ENCODE measurements at regions not wholly inside any gene's neighbourhood (a gene's known extent, or its start where the extent isn't known, plus 50 kb on each side); places are given as distances from the start of the nearest gene placed in this dataset.
"Not testable (repeated sequence)": the region's sequence is repeated elsewhere in the genome, so short reads cannot be mapped to it uniquely, and the experiment has no call there.

DNA sequence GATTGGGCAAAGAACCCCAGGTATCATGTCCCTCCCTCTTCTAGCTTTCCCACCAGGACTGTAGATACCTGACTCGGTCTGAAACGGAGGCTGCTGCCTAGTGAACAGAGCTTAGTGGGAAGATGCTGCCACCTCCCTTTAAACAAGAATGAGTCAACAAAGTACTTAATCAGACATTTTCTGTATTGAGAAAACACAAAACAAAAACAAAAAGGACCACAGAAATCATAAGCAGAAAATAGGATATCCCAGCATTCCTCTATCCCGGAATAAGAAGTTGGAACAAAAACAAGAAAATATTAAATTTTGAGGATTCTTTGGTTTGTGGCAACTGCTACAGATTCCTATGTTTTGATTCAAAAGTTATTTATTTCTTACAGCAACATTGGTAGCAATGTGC lies 51.7 kb upstream of the COL8A1 start:
- DNase-seq = no peak

GRCh38 chr3:99579965-99580364 lies 58.4 kb upstream of the COL8A1 start:
- no peak for DNase-seq

GRCh38 chr3:99579246-99579645 lies 59.1 kb upstream of the COL8A1 start:
- DNase-seq = peak; percentile 41

DNA sequence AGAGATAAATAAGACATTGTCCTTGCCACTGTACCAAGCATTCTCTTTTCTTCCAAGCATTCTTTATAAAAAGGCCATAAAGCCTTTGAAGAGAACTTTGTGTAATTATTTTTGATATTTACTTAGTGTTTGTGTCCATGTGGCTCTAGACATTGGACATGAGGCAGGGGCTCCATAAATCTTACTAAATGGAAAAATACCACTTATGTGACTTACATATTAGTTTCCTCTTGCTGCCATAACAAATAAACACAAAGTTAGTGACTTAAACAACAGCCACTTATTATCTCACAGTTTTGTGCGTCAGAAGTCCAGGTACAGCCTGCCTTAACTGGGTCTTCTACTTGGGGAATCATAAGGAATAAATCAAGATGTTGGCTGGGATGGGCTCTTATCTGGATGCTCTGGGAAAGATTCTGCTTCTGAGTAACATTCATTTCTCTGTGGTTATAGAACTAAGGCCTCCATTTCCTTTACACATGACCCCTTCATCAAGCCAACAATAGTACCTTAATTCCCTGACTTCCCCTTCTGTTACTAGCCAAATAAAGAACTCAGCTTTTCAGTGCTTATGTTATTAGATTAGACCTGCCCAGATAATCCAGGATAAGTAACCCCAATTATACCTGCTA lies 59.9 kb upstream of the COL8A1 start:
- DNase-seq = no peak

DNA sequence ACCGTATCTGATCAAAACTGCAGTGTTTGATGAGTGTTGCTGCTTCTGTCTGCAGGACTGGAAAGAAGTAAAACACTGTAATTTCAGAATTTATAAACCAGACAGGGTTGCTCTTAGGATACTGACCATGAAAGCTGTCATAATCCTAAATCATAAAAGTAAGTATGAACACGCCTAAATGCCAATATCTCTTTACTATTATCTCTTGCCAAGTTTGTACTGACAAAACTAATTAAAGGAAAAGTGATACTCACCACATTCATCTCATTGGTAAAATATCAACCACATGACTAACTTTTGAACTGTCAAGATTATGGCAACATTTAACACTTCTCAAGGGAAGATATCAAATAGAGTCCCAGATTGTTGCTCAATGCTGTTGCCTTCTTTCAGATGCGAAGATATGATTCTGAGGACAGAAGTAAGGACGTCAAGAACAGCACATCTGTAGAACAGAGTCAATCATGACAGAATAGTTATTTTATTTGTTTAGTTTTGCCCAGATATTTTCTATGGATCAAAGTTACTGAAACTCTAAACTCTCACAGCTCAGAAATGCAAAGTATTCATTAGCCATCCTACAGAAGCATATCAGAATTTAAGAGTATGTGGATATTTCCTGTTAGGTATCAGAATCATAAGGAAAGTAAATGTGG lies 61.4 kb upstream of the COL8A1 start:
- DNase-seq = no peak

DNA sequence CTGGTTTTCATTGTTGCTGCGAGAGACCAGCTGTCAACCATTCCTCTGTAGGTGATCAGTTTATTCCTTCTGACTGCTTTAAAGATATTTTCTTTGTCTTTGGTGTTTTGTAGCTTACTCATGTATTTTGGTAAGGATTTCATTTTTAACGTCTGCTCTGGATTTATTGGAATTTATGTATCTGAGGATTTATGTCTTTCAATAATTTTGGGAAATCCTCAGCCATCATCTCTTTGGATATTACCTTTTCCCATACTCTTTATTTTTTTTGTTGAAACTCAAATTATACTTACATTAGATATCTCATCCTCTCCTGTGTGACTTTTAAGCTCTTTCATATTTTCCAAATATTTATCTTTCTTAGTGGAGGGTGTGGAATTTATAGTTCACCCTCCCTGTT lies 62.7 kb upstream of the COL8A1 start:
- DNase-seq = no peak

DNA sequence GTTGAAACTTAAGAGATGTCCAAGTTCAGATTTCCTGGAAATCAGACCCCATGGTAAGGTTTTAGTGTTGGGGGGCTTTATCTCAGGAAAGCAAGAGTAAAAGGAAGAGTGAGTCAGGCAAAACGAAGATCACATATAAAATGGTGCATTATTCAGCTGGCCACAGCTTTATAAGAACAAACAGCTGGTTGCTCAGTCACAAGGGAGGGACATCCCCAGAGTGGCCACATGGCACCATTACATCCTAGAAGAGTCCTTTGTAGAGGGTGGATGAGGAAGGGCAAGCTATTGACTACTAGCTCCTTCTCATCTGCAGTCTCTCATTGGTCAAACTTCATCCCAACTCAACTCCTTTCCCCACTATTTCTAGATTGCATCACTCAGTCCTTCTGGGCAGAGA lies 68.3 kb upstream of the COL8A1 start:
- no peak for DNase-seq

DNA sequence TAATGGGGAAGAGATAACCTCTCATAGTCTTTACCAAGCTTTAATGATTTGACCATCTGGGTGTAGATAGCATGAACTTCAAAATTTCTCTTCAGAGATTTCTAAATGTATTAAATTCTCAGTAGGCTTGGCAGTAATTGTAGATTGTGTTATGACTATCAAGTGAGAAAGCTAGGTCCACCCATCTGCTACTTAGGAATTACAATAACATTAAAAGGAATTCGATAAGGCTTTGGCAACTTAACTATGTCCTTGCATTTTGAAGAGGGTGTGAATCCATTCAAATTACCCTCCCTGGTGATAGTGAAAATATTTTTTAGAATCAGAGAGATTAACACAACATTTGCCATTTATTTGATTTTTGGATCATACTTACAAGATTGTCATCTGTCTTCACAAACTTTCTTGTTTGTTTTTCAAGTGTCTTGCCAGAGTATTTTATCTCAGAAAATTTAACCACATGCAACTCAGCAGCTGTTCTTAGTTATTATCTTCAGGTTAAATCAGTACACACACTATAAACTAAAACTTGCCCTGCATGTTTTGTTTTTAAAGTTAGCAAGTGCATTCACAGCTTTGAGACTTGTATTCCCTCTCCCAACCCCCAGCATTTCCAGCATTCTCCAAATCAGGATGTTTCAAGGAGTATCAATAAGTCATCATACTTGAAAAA lies 69.6 kb upstream of the COL8A1 start:
- DNase-seq = no peak

DNA sequence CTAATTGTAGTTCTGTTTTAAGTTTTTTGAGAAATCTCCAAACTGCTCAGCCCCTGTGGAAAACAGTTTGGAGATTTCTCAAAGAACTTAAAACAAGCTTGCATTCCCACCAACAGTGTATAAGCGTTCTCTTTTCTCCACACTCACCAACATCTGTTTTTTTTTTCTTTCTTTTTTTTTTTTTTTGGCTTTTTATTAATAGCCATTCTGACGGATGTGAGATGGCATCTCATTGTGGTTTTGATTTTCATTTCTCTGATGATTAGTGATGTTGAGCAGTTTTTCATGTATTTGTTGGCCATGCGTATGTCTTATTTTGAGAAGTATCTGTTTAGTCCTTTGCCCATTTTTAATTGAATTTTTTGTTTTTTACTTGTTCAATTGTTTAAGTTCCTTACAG lies 73.1 kb upstream of the COL8A1 start:
- no peak for DNase-seq

GRCh38 chr3:99562990-99563607 lies 75.3 kb upstream of the COL8A1 start:
- DNase-seq = no peak

- no peak for DNase-seq
Measured at GRCh38 chr3:99562138-99562537, 76.3 kb upstream of the COL8A1 start.

- no peak for DNase-seq
Measured at GRCh38 chr3:99561056-99561455, 77.3 kb upstream of the COL8A1 start.

DNA sequence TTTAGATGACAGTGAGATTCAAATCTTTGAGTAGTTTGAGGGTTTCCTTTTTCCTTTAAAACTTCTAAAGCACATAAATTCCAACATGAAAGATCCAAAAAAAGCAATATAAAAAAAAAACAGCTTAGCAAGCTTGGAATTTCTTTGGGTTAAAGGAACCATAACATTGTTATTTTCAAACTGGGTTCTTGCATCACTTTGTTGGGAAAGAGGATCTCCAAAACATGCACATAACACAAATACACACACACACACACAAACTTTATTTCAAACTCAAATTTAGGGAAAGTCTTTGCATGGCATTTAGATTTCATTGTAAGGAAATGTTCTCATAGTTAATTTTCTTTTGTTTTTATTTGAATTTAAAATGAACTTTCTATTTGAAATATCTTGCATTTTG lies 79.2 kb upstream of the COL8A1 start:
- no peak for DNase-seq

GRCh38 chr3:99555885-99556284 lies 82.5 kb upstream of the COL8A1 start:
- DNase-seq = not testable (repeated sequence)

- DNase-seq = no peak
Measured at GRCh38 chr3:99551520-99551919, 86.9 kb upstream of the COL8A1 start.

DNA sequence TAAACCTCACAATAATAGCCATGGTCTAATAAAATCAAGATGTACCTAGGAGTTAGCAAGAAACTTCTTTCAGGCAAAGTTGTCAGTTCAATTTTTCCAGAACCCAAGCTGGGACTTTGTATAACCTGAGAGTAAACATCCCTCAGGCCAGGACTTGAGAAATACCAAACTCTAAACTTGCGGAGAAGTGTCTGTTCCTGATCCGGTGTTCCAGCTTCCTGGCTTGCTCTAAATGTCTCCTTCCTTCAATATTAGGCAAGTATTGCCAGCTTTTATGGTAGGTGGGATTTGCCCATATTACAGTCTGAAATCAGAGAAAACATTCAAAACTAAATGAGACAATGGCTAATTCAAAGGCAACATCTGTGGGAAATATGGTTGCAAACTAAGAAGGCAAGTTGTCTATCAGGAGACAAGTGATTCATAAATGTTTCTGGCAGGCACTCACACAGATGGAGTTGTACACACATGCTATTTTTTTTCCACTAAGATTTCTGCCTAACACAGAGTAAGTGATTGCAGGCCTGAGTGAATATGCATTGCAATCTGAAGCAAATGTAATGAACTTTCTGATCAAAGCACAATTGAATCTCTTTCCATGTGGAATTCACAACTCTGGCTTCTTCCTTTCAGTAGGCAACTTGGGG lies 88.3 kb upstream of the COL8A1 start:
- DNase-seq = no peak

DNA sequence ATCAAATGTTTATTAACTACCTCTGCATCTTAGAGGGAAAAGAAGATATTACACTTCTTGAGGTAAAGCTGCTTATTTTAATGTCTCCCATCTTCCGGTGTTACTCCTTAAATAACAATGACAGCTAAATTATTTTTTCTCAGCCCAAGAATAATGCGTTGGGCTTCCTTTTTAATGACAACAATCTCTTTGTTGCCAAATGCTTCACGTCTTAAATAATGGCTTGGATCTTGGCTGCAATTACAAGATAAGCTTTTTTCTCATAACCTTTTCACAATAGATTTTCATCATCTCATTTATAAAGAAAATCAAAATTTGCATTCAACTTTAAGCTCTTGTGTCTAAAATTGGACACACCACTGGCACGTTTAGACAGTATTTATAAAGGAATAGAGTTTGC lies 89.2 kb upstream of the COL8A1 start:
- DNase-seq = no peak

- no peak for DNase-seq
Measured at GRCh38 chr3:99548674-99549073, 89.7 kb upstream of the COL8A1 start.

DNA sequence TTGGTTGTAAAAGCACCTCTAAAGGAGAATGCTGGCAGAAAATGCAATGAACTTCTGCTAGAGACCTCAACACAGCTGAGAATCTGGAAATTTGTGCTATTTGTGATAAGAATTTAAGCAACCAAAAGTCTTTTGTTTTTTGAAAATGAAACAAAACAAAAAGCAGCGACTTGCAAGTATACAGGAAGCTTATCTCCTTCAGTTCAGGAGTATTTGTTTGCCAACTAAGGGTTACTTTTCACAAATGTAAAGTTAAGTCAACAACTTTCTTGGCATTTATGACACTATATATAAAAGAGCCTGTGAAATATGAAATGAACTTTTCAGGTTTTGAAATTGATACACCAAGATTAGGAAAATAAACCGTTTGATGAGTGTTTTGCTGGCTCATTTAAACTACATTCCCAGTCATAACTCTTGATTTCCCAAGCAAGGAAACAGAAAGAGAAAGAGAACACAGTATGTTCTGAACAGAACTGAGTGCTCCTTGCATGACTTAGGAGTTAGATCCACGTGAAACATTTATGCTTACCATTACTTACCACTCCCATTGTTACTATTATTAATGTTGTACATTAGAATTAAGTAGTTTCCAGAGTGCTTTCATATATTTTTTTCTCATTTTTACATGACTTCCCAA lies 92.3 kb upstream of the COL8A1 start:
- no peak for DNase-seq

DNA sequence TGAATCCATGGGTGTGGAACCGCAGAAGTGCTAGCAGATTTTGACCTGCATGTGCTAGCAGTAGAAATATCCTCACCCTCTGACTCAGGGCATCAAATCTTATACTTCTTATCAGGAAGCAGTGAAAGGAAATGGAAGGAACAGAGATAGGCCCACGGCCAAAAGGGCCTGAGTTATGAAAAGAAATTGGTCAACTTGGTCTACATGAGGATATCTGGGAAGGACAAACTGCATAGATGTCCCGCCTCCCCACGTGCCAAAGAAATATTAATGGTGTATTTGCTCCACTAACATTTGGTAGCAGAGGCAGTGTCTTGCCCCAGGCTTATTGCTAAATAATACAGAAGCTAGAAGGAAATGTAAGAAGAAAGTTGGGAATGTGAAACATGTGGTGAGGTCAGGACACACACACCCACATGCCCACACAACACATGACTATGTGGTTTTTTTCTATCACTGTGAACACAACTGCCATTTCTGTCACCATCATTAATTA lies 93.6 kb upstream of the COL8A1 start:
- no peak for DNase-seq

DNA sequence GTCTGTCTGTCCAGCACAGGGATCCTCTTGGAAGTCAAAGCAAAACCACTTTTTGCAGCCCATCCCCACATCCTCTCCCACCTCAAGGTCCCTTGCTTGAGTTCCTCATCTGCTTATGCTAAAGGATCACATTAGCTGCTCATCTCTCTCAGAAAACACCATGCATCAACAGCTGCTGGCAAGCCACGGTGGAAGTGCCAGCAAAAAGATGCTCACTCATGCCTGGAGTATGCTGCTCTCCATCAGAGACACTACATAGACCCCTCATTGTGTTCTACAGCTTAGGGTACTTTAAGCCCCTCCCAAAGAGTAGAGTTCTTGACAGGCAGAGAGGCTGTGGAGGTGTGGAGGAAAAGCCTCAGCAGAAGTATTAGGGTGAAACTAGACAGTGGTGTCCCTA lies 94.6 kb upstream of the COL8A1 start:
- DNase-seq = no peak

GRCh38 chr3:99542767-99543518 lies 95.5 kb upstream of the COL8A1 start:
- no peak for DNase-seq
